Sigmoid colon (tissue), 3 donors: ENCODE measurements at regions not wholly inside any gene's neighbourhood (a gene's known extent, or its start where the extent isn't known, plus 50 kb on each side); places are given as distances from the start of the nearest gene placed in this dataset.

Source experiments
- CTCF ChIP-seq, 4 experiments: fragments of 450-650 bp in 3 of 4; fragments of 200-600 bp in 1 of 4; IDR thresholded peaks; one replicate each; pipeline ENCODE4 v1.5.1; 2016 to 2019; ENCODE audit warnings: antibody characterized with exemption in 4 of 4, mild to moderate bottlenecking in 3 of 4, moderate library complexity in 2 of 4
- POLR2A ChIP-seq, 2 donors: fragments of 450-650 bp; IDR thresholded peaks; one replicate each; pipeline ENCODE4 v1.6.1; 2016; ENCODE audit warnings: antibody characterized with exemption in 2 of 2, mild to moderate bottlenecking in 2 of 2, moderate library complexity in 2 of 2

- TF ChIP-seq POLR2A (IDR thresholded peaks at IDR 0.05) (no peak), CTCF (IDR thresholded peaks at IDR 0.05) (no peak)
These were observed 785.5 kb upstream of the RAB6C start for GRCh38 chr2:129193961-129194360.
